DND-41 (cell line): ENCODE measurements at regions not wholly inside any gene's neighbourhood (a gene's known extent, or its start where the extent isn't known, plus 50 kb on each side); places are given as distances from the start of the nearest gene placed in this dataset.
"Not testable (repeated sequence)": the region's sequence is repeated elsewhere in the genome, so short reads cannot be mapped to it uniquely, and the experiment has no call there.

Experiments used
- EZH2 ChIP-seq: IDR thresholded peaks from 3 replicates; pipeline ENCODE4 v1.6.1; 2012; ENCODE audit warnings: borderline replicate concordance, low read depth, mild to moderate bottlenecking, moderate library complexity, low read length, inconsistent platforms; ENCODE audit not compliant: severe bottlenecking
- TF ChIP-seq, protein P1 (sequence below): IDR thresholded peaks from 2 replicates; pipeline ENCODE4 v1.5.1; 2012; ENCODE audit warnings: borderline replicate concordance, low read length, moderate library complexity, mild to moderate bottlenecking; ENCODE audit not compliant: poor library complexity, severe bottlenecking; ENCODE audit errors: extremely low read depth

DNA sequence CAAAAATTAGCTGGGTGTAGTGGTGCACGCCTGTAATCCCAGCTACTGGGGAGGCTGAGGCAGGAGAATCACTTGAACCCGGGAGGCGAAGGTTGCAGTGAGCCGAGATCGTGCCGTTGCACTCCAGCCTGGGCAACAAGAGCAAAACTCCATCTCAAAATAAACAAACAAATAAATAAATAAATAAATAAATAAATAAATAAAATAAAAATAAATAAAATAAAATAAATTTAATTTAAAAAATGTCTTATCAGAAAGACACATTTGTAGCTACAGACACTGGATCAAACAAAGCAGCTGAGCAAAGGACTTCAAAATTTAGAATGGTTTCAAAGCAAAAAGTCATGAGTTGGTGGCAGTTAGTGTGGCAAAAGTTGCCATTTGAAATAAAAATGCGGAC lies 158.2 kb upstream of the EPB41L3 start:
- TF ChIP-seq, protein P1, sequence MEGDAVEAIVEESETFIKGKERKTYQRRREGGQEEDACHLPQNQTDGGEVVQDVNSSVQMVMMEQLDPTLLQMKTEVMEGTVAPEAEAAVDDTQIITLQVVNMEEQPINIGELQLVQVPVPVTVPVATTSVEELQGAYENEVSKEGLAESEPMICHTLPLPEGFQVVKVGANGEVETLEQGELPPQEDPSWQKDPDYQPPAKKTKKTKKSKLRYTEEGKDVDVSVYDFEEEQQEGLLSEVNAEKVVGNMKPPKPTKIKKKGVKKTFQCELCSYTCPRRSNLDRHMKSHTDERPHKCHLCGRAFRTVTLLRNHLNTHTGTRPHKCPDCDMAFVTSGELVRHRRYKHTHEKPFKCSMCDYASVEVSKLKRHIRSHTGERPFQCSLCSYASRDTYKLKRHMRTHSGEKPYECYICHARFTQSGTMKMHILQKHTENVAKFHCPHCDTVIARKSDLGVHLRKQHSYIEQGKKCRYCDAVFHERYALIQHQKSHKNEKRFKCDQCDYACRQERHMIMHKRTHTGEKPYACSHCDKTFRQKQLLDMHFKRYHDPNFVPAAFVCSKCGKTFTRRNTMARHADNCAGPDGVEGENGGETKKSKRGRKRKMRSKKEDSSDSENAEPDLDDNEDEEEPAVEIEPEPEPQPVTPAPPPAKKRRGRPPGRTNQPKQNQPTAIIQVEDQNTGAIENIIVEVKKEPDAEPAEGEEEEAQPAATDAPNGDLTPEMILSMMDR: not testable (repeated sequence)
- not testable (repeated sequence) for TF ChIP-seq EZH2
